ENCODE measurements at regions not wholly inside any gene's neighbourhood (a gene's known extent, or its start where the extent isn't known, plus 50 kb on each side); places are given as distances from the start of the nearest gene placed in this dataset.

- TF ChIP-seq L3MBTL2 (conservative IDR thresholded peaks at IDR 0.05) = no peak
- no peak for TF ChIP-seq ELF4 (IDR thresholded peaks at IDR 0.05)
- TF ChIP-seq CTBP1 (IDR thresholded peaks at IDR 0.05; ENCODE audit: borderline replicate concordance) = no peak
- TF ChIP-seq BHLHE40 (IDR thresholded peaks at IDR 0.05; ENCODE audit: borderline replicate concordance) = no peak
- no peak for TF ChIP-seq FOXA1 (IDR thresholded peaks at IDR 0.05)
- no peak for TF ChIP-seq SUZ12 (IDR thresholded peaks at IDR 0.05)
- TF ChIP-seq TARDBP (IDR thresholded peaks at IDR 0.05) = no peak
- no peak for TF ChIP-seq HDGF (IDR thresholded peaks at IDR 0.05; ENCODE audit: borderline replicate concordance)
- no peak for TF ChIP-seq PKNOX1 (IDR thresholded peaks at IDR 0.05)
- TF ChIP-seq ARNT (IDR thresholded peaks at IDR 0.05) = no peak
- no peak for TF ChIP-seq NFRKB (IDR thresholded peaks at IDR 0.05)
- no peak for TF ChIP-seq ZNF384 (IDR thresholded peaks at IDR 0.05)
- TF ChIP-seq FOXK2 (IDR thresholded peaks at IDR 0.05) = no peak
- no peak for TF ChIP-seq SP1 (IDR thresholded peaks at IDR 0.05)
- no peak for TF ChIP-seq LEF1 (IDR thresholded peaks at IDR 0.05; ENCODE audit: borderline replicate concordance)
- TF ChIP-seq FOXM1 (IDR thresholded peaks at IDR 0.05; ENCODE audit: borderline replicate concordance) = no peak
- POLR2A ChIA-PET = no interaction called here
- CTCF ChIA-PET = no interaction called here
- no peak for DNase-seq (ENCODE audit: extremely low spot score)
Measured at GRCh38 chr4:28378109-28378830, 1517.6 kb downstream of the STIM2 start.

- CTCF ChIA-PET = no interaction called here
- POLR2A ChIA-PET = no interaction called here
- no peak for TF ChIP-seq HDGF (IDR thresholded peaks at IDR 0.05; ENCODE audit: borderline replicate concordance)
- TF ChIP-seq LEF1 (IDR thresholded peaks at IDR 0.05; ENCODE audit: borderline replicate concordance) = no peak
- TF ChIP-seq BHLHE40 (IDR thresholded peaks at IDR 0.05; ENCODE audit: borderline replicate concordance) = no peak
- no peak for TF ChIP-seq L3MBTL2 (conservative IDR thresholded peaks at IDR 0.05)
- no peak for TF ChIP-seq ARNT (IDR thresholded peaks at IDR 0.05)
- TF ChIP-seq FOXM1 (IDR thresholded peaks at IDR 0.05; ENCODE audit: borderline replicate concordance) = no peak
- no peak for TF ChIP-seq SUZ12 (IDR thresholded peaks at IDR 0.05)
- no peak for TF ChIP-seq FOXA1 (IDR thresholded peaks at IDR 0.05)
- no peak for TF ChIP-seq PKNOX1 (IDR thresholded peaks at IDR 0.05)
- TF ChIP-seq SP1 (IDR thresholded peaks at IDR 0.05) = no peak
- no peak for TF ChIP-seq FOXK2 (IDR thresholded peaks at IDR 0.05)
- TF ChIP-seq ELF4 (IDR thresholded peaks at IDR 0.05) = no peak
- TF ChIP-seq NFRKB (IDR thresholded peaks at IDR 0.05) = no peak
Measured at GRCh38 chr4:28385801-28386200, 1525.2 kb downstream of the STIM2 start.

DNA sequence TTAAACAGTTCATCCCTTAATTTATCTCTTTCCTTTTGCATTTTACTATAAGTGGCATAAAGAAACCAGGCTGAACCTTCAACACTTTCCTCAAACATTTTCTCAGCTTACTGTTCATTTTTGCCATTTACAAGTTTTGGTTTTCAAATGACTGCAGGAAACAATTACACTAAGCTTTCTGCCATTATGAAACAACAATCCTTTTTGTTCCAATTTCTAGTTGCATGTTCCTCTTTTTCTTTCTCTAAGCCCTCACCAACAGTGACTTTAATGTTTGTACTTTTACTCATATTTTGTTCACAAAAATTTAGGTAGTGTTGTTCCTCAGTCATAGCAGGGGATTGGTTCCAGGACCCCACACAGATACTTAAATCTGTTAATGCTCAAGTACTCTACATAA, 1526.1 kb downstream of the STIM2 start:
- ChIA-PET CTCF (no interaction called here), POLR2A (no interaction called here)
- no peak for DNase-seq (ENCODE audit: extremely low spot score)
- TF ChIP-seq FOXM1 (IDR thresholded peaks at IDR 0.05; ENCODE audit: borderline replicate concordance) = no peak
- no peak for TF ChIP-seq NFRKB (IDR thresholded peaks at IDR 0.05)
- TF ChIP-seq CTBP1 (IDR thresholded peaks at IDR 0.05; ENCODE audit: borderline replicate concordance) = no peak
- no peak for TF ChIP-seq HDGF (IDR thresholded peaks at IDR 0.05; ENCODE audit: borderline replicate concordance)
- TF ChIP-seq LEF1 (IDR thresholded peaks at IDR 0.05; ENCODE audit: borderline replicate concordance) = no peak
- no peak for TF ChIP-seq PKNOX1 (IDR thresholded peaks at IDR 0.05)
- TF ChIP-seq FOXA1 (IDR thresholded peaks at IDR 0.05) = no peak

More at GRCh38 chr4:28385801-28386200, 1525.2 kb downstream of the STIM2 start:
- DNase-seq (ENCODE audit: extremely low spot score) = no peak

DNA sequence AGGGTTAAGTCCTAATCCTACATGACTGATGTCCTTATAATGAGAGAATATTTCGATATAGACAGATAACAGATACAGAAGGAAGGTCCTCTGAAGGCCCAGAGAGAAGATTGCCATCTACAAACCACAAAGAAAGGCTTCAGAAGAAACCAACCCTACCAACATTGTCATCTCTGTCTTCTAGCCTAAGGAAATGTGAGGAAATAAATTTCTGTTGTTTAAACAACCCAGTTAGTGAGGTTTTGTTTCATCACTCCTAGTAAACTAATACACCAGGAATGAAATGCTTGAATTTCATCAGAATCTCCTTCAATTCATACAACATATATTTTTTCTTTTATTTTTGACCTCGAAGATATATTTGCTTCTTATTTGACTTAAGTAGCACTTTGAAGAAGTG, 1527.8 kb downstream of the STIM2 start:
- TF ChIP-seq FOXA1 (IDR thresholded peaks at IDR 0.05) (no peak), BHLHE40 (IDR thresholded peaks at IDR 0.05; ENCODE audit: borderline replicate concordance) (no peak), SP1 (IDR thresholded peaks at IDR 0.05) (no peak), HDGF (IDR thresholded peaks at IDR 0.05; ENCODE audit: borderline replicate concordance) (no peak), PKNOX1 (IDR thresholded peaks at IDR 0.05) (no peak), FOXM1 (IDR thresholded peaks at IDR 0.05; ENCODE audit: borderline replicate concordance) (no peak), L3MBTL2 (conservative IDR thresholded peaks at IDR 0.05) (no peak), NFRKB (IDR thresholded peaks at IDR 0.05) (no peak), TARDBP (IDR thresholded peaks at IDR 0.05) (no peak), LEF1 (IDR thresholded peaks at IDR 0.05; ENCODE audit: borderline replicate concordance) (no peak), ELF4 (IDR thresholded peaks at IDR 0.05) (no peak)
- POLR2A ChIA-PET = no interaction called here
- DNase-seq (ENCODE audit: extremely low spot score) = no peak
- CTCF ChIA-PET = no interaction called here

- TF ChIP-seq FOXA1 (IDR thresholded peaks at IDR 0.05) = no peak
- no peak for TF ChIP-seq ARNT (IDR thresholded peaks at IDR 0.05)
- no peak for TF ChIP-seq SUZ12 (IDR thresholded peaks at IDR 0.05)
- no peak for TF ChIP-seq NFRKB (IDR thresholded peaks at IDR 0.05)
- no peak for TF ChIP-seq TARDBP (IDR thresholded peaks at IDR 0.05)
- TF ChIP-seq HDGF (IDR thresholded peaks at IDR 0.05; ENCODE audit: borderline replicate concordance) = no peak
- TF ChIP-seq CTBP1 (IDR thresholded peaks at IDR 0.05; ENCODE audit: borderline replicate concordance) = no peak
- TF ChIP-seq SP1 (IDR thresholded peaks at IDR 0.05) = no peak
- DNase-seq (ENCODE audit: extremely low spot score) = no peak
- ChIA-PET CTCF (no interaction called here), POLR2A (no interaction called here)
Measured at GRCh38 chr4:28391877-28392276, 1531.2 kb downstream of the STIM2 start.

DNA sequence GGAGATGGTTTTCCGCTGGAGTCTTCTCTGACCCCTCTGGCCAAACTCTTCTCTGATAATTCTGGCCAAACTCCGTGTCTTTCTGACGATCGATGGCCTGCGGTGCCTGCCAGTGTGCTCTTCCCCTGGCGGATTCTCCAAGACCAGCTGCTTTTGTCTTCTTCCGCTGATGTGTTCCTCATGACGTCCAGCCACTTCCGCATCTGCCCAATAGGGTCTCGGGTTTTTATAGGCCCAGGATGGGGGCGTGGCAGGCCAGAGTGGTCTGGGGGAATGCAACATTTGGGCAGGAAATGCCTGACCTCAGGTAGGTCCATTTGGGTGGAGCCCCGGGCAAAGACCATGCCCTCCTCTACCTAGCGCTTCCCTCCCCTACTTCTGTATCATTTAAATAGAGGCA, 1542.1 kb downstream of the STIM2 start:
- ChIA-PET POLR2A (no interaction called here), CTCF (no interaction called here)
- no peak for TF ChIP-seq CTBP1 (IDR thresholded peaks at IDR 0.05; ENCODE audit: borderline replicate concordance)
- no peak for TF ChIP-seq LEF1 (IDR thresholded peaks at IDR 0.05; ENCODE audit: borderline replicate concordance)
- no peak for TF ChIP-seq SUZ12 (IDR thresholded peaks at IDR 0.05)
- no peak for TF ChIP-seq FOXK2 (IDR thresholded peaks at IDR 0.05)
- no peak for TF ChIP-seq FOXM1 (IDR thresholded peaks at IDR 0.05; ENCODE audit: borderline replicate concordance)
- TF ChIP-seq L3MBTL2 (conservative IDR thresholded peaks at IDR 0.05) = no peak
- TF ChIP-seq SP1 (IDR thresholded peaks at IDR 0.05) = no peak
- TF ChIP-seq NFRKB (IDR thresholded peaks at IDR 0.05) = no peak
- TF ChIP-seq TARDBP (IDR thresholded peaks at IDR 0.05) = no peak
- TF ChIP-seq PKNOX1 (IDR thresholded peaks at IDR 0.05) = no peak
- TF ChIP-seq ARNT (IDR thresholded peaks at IDR 0.05) = no peak
- no peak for TF ChIP-seq BHLHE40 (IDR thresholded peaks at IDR 0.05; ENCODE audit: borderline replicate concordance)
- no peak for TF ChIP-seq ELF4 (IDR thresholded peaks at IDR 0.05)
- no peak for DNase-seq (ENCODE audit: extremely low spot score)

Measured in HEK293T (cell line).